ENCODE measurements at regions not wholly inside any gene's neighbourhood (a gene's known extent, or its start where the extent isn't known, plus 50 kb on each side); places are given as distances from the start of the nearest gene placed in this dataset.

DNA sequence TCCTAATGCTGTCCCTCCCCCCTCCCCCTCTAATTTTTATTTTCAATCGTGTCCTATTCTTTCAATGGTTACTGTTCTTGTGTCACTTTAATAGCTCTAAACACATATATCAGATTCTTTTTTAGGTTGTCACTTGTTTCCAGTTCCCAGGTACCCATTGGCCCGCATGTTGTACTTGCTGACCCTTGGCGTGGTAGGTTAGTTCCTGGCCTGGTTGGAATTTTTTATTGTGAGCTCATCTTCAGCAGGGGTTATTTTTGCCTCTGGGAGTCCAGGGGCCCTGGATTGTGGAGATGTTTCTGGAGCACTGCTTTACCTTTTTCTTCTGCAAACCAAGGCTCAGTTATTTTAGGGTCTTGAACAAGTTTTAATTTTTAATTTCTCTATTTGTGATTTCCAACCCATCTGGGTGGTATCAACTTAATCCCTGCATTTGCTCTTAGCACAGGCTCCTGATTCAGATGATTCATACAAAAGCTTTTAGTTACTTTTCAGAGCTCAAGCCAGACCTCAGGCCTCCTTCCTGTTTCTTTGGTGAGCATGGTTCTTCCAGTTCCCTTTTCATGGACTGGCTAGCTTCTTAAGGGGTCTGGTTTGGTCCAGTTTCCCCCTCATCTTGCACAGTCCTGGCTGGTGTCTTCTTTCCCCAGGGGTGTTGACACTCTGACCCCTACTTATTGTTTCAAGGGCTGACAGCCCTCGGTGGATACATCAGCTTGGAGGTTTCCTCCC lies 220.5 kb downstream of the TM9SF2 start:
- TF ChIP-seq, protein P1, sequence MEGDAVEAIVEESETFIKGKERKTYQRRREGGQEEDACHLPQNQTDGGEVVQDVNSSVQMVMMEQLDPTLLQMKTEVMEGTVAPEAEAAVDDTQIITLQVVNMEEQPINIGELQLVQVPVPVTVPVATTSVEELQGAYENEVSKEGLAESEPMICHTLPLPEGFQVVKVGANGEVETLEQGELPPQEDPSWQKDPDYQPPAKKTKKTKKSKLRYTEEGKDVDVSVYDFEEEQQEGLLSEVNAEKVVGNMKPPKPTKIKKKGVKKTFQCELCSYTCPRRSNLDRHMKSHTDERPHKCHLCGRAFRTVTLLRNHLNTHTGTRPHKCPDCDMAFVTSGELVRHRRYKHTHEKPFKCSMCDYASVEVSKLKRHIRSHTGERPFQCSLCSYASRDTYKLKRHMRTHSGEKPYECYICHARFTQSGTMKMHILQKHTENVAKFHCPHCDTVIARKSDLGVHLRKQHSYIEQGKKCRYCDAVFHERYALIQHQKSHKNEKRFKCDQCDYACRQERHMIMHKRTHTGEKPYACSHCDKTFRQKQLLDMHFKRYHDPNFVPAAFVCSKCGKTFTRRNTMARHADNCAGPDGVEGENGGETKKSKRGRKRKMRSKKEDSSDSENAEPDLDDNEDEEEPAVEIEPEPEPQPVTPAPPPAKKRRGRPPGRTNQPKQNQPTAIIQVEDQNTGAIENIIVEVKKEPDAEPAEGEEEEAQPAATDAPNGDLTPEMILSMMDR (conservative IDR thresholded peaks at IDR 0.05; ENCODE audit: low read length): no peak
- TF ChIP-seq EZH2phosphoT487 (IDR thresholded peaks at IDR 0.05; ENCODE audit: borderline replicate concordance): no peak

Data from Loucy (cell line).